OCI-LY1 (cell line): ENCODE measurements at regions not wholly inside any gene's neighbourhood (a gene's known extent, or its start where the extent isn't known, plus 50 kb on each side); places are given as distances from the start of the nearest gene placed in this dataset.

ENCODE experiments used
- EZH2 ChIP-seq: fragments of 200-600 bp; sonication (generic), shearing (Covaris generic); IDR thresholded peaks from 2 replicates; pipeline ENCODE4 v1.8.0; 2017; ENCODE audit warnings: borderline replicate concordance, mixed run types, mild to moderate bottlenecking, antibody characterized with exemption, low read length, moderate library complexity, mixed read lengths
- TF ChIP-seq, protein P1 (sequence below): fragments of 200-600 bp; sonication (generic), shearing (Covaris generic); IDR thresholded peaks from 2 replicates; pipeline ENCODE4 v1.5.1; 2017; ENCODE audit warnings: mild to moderate bottlenecking, antibody characterized with exemption, low read length, moderate library complexity, mixed read lengths

DNA sequence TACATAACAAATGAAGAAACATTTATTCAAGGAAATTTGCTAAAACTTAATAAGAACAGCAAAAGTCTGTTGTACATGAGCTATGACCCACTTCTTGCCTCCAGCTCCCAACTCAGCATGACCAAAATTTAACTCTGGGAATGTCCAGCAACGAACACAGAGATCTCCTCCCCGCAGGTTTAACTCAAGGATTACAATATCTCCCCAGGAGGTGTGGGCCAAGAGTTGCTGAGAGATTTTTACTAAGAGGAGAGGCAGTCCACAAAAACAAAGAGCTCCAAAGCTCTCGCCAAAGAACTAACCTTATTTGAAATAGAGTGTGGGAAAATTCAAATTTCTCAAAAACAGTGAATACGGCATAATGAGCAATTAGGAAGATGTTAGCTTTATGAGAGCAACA is 318.5 kb downstream of the GRB14 start:
- TF ChIP-seq, protein P1, sequence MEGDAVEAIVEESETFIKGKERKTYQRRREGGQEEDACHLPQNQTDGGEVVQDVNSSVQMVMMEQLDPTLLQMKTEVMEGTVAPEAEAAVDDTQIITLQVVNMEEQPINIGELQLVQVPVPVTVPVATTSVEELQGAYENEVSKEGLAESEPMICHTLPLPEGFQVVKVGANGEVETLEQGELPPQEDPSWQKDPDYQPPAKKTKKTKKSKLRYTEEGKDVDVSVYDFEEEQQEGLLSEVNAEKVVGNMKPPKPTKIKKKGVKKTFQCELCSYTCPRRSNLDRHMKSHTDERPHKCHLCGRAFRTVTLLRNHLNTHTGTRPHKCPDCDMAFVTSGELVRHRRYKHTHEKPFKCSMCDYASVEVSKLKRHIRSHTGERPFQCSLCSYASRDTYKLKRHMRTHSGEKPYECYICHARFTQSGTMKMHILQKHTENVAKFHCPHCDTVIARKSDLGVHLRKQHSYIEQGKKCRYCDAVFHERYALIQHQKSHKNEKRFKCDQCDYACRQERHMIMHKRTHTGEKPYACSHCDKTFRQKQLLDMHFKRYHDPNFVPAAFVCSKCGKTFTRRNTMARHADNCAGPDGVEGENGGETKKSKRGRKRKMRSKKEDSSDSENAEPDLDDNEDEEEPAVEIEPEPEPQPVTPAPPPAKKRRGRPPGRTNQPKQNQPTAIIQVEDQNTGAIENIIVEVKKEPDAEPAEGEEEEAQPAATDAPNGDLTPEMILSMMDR: no peak
- TF ChIP-seq EZH2: no peak
